Panc1 (cell line): ENCODE measurements at regions not wholly inside any gene's neighbourhood (a gene's known extent, or its start where the extent isn't known, plus 50 kb on each side); places are given as distances from the start of the nearest gene placed in this dataset.

Experiments used
- ATAC-seq: fragments of 200-7000 bp; cut with Tn5 transposase; 2 replicates; pipeline ENCODE4 v1.9.1; 2020; ENCODE audit warnings: mild to moderate bottlenecking, moderate library complexity
- BruUV-seq: library from RNA; stranded (reverse); fragments of 400-500 nt; replicated peaks from 2 replicates; lab custom pipeline; 2021; lab: Mats Ljungman, UMichigan
- CTCF ChIA-PET: fragments of 300-600 bp; sonication (Branson Sonifier 250); formaldehyde crosslinking; loops from one replicate; lab custom pipeline; 2022; ENCODE audit warnings: antibody characterized with exemption; lab: Charles Lee
- POLR2A ChIA-PET: fragments of 300-600 bp; sonication (Branson Sonifier 250); formaldehyde crosslinking; loops from one replicate; lab custom pipeline; 2022; ENCODE audit warnings: antibody characterized with exemption; lab: Charles Lee
- DNase-seq: peaks from one replicate; pipeline ENCODE4 v3.0.0-alpha.2; 2010; ENCODE audit warnings: low read depth, low spot score
- H3K27ac ChIP-seq: 2 replicates; pipeline ENCODE4 v1.5.1; 2011; ENCODE audit warnings: mild to moderate bottlenecking, low read length, inconsistent platforms
- H3K27me3 ChIP-seq: fragments of 200-500 bp; sonication (Bioruptor generic); 2 replicates; pipeline ENCODE4 v1.6.0; 2014; ENCODE audit warnings: low read length, inconsistent platforms; ENCODE audit not compliant: control insufficient read depth, insufficient read depth
- H3K36me3 ChIP-seq: fragments of 200-500 bp; sonication (Bioruptor generic); 2 replicates; pipeline ENCODE4 v1.5.1; 2014; ENCODE audit warnings: inconsistent platforms, mild to moderate bottlenecking, low read length, moderate library complexity; ENCODE audit not compliant: control insufficient read depth, insufficient read depth
- H3K4me1 ChIP-seq: 2 replicates; pipeline ENCODE4 v1.5.1; 2011; ENCODE audit warnings: inconsistent platforms, mild to moderate bottlenecking, low read length, moderate library complexity; ENCODE audit not compliant: control insufficient read depth, insufficient read depth
- H3K4me3 ChIP-seq, 2 experiments: 2 replicates each; pipeline ENCODE4 v1.5.1; 2011 to 2012; ENCODE audit warnings: low read depth in 2 of 2, low read length in 2 of 2, mild to moderate bottlenecking in 2 of 2, inconsistent platforms in 1 of 2, moderate library complexity in 1 of 2
- H3K9me3 ChIP-seq: fragments of 200-500 bp; sonication (Bioruptor generic); 2 replicates; pipeline ENCODE4 v1.5.1; 2014; ENCODE audit warnings: low read depth, mild to moderate bottlenecking, inconsistent platforms, low read length, moderate library complexity; ENCODE audit not compliant: control insufficient read depth, insufficient read depth
- POLR2AphosphoS5 ChIP-seq: IDR thresholded peaks from 2 replicates; pipeline ENCODE4 v1.6.1; 2012; ENCODE audit warnings: mild to moderate bottlenecking, low read depth, low read length, moderate library complexity
- SIN3A ChIP-seq: IDR thresholded peaks from 2 replicates; pipeline ENCODE4 v1.6.1; 2012; ENCODE audit warnings: low read depth, mild to moderate bottlenecking, low read length, moderate library complexity, borderline replicate concordance; ENCODE audit not compliant: insufficient read depth
- TCF7L2 ChIP-seq: IDR thresholded peaks from 2 replicates; pipeline ENCODE4 v1.6.1; 2011; ENCODE audit warnings: mild to moderate bottlenecking, low read depth, low read length, inconsistent platforms
- in situ Hi-C: cut with HindIII; loops from 2 replicates; pipeline ENCODE4 v1.10.0; 2016; ENCODE audit warnings: low sequenced_read_pairs, low pct_unique_long_range_greater_than_20kb
- intact Hi-C: fragments of 100-400 bp; cut with micrococcal nuclease; formaldehyde crosslinking; loops from one replicate; pipeline ENCODE4 v1.10.0; 2022; ENCODE audit not compliant: unreplicated experiment
- TF ChIP-seq, protein P1 (sequence below), 2 experiments: IDR thresholded peaks; 2 replicates each; pipeline ENCODE4 v1.6.1; 2011 to 2012; ENCODE audit warnings: low read depth in 2 of 2, control low read depth in 1 of 2, low read length in 1 of 2, mild to moderate bottlenecking in 1 of 2, moderate library complexity in 1 of 2; ENCODE audit not compliant: insufficient read depth in 1 of 2
- TF ChIP-seq, protein P2 (sequence below): fragments of 450-650 bp; IDR thresholded peaks from 2 replicates; pipeline ENCODE4 v1.5.1; 2017; ENCODE audit warnings: mild to moderate bottlenecking

DNA sequence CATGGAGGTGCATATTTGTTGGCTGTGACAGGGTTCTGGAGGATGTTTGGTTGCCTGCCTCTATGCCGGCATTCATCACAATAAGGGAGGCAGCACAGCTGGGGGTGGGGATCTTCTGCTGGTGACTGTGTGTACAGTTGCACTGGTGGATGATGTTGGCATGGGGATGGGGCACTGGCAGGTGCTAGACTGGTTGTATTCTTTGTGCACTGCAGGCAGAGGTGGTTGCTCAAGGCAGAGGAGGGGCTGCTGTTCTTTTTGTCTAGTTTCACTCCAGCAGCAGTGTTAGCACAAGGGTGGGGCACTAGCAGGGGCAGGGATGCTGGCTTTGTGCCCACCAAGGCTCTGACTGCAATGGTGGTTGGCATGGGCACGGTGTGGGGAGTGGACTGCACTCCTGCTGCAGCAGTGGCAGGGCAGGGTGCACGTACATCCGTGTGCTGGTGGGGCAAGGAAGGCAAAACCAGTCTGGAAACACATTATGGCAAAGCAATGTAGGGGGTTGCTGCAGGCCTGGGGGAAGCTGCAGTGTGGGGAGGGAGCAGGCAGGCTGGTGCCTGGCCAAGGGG lies 69.3 kb downstream of the ISOC1 start:
- Histone ChIP-seq H3K27ac (no peak overlapping the region), H3K36me3 (no peaks in the 10 kb centered on the region), H3K9me3 (no peaks in the 10 kb centered on the region), H3K4me3 (no peak overlapping the region), H3K4me1 (no peaks in the 10 kb centered on the region), H3K27me3 (no peaks in the 10 kb centered on the region)
- intact Hi-C loops: no loop called here
- no TSS peak for BruUV-seq
- no peak for ATAC-seq
- TF ChIP-seq, protein P1, sequence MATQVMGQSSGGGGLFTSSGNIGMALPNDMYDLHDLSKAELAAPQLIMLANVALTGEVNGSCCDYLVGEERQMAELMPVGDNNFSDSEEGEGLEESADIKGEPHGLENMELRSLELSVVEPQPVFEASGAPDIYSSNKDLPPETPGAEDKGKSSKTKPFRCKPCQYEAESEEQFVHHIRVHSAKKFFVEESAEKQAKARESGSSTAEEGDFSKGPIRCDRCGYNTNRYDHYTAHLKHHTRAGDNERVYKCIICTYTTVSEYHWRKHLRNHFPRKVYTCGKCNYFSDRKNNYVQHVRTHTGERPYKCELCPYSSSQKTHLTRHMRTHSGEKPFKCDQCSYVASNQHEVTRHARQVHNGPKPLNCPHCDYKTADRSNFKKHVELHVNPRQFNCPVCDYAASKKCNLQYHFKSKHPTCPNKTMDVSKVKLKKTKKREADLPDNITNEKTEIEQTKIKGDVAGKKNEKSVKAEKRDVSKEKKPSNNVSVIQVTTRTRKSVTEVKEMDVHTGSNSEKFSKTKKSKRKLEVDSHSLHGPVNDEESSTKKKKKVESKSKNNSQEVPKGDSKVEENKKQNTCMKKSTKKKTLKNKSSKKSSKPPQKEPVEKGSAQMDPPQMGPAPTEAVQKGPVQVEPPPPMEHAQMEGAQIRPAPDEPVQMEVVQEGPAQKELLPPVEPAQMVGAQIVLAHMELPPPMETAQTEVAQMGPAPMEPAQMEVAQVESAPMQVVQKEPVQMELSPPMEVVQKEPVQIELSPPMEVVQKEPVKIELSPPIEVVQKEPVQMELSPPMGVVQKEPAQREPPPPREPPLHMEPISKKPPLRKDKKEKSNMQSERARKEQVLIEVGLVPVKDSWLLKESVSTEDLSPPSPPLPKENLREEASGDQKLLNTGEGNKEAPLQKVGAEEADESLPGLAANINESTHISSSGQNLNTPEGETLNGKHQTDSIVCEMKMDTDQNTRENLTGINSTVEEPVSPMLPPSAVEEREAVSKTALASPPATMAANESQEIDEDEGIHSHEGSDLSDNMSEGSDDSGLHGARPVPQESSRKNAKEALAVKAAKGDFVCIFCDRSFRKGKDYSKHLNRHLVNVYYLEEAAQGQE (IDR thresholded peaks at IDR 0.05; ENCODE audit: insufficient read depth in 1 of 2, low read depth in 2 of 2, low read length in 1 of 2): no peak
- POLR2A ChIA-PET: no interaction called here
- DNase-seq: no peak
- in situ Hi-C loops: no loop called here
- CTCF ChIA-PET: no interaction called here

DNA sequence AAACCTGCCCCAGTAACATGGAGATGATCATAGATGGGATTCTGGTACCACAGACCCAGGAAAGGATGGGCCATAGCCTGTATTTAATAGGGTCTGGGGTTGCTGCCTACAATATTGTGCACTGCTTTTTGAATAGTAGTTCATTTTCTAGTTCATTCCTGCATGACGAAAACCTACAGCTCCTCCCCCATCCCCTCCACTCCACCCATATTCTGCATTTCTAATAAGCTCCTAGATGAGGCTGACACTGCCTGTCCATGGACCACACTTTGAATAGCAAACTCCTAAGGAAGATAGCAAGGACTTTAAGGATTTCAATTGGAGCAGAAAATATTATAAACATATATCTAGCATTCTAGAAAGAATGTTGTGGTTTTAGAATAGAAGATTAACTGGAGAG lies 75.5 kb downstream of the ISOC1 start:
- no TSS peak for BruUV-seq
- H3K27me3 ChIP-seq: no peaks in the 10 kb centered on the region
- POLR2A ChIA-PET: no interaction called here
- no peaks in the 10 kb centered on the region for H3K36me3 ChIP-seq
- no peaks in the 10 kb centered on the region for H3K4me1 ChIP-seq
- TF ChIP-seq, protein P2, sequence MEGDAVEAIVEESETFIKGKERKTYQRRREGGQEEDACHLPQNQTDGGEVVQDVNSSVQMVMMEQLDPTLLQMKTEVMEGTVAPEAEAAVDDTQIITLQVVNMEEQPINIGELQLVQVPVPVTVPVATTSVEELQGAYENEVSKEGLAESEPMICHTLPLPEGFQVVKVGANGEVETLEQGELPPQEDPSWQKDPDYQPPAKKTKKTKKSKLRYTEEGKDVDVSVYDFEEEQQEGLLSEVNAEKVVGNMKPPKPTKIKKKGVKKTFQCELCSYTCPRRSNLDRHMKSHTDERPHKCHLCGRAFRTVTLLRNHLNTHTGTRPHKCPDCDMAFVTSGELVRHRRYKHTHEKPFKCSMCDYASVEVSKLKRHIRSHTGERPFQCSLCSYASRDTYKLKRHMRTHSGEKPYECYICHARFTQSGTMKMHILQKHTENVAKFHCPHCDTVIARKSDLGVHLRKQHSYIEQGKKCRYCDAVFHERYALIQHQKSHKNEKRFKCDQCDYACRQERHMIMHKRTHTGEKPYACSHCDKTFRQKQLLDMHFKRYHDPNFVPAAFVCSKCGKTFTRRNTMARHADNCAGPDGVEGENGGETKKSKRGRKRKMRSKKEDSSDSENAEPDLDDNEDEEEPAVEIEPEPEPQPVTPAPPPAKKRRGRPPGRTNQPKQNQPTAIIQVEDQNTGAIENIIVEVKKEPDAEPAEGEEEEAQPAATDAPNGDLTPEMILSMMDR: no peak
- TF ChIP-seq TCF7L2 (no peak), SIN3A (no peak), POLR2AphosphoS5 (no peak)
- TF ChIP-seq, protein P1 (IDR thresholded peaks at IDR 0.05; ENCODE audit: insufficient read depth in 1 of 2, low read depth in 2 of 2, low read length in 1 of 2): no peak
- no peak overlapping the region for H3K27ac ChIP-seq
- H3K9me3 ChIP-seq: no peaks in the 10 kb centered on the region
- DNase-seq: no peak
- intact Hi-C loops: no loop called here
- in situ Hi-C loops: no loop called here
- CTCF ChIA-PET: no interaction called here
- no peak for ATAC-seq
- no peak overlapping the region for H3K4me3 ChIP-seq
